ENCODE measurements at regions not wholly inside any gene's neighbourhood (a gene's known extent, or its start where the extent isn't known, plus 50 kb on each side); places are given as distances from the start of the nearest gene placed in this dataset.

- ATAC-seq, result no peak
- Histone ChIP-seq H3K36me3 (no peaks in the 10 kb centered on the region), H3K27me3 (peaks cover 5% of the 10 kb centered on the region), H3K9me3 (no peaks in the 10 kb centered on the region), H3K27ac (no peak overlapping the region), H3K4me1 (no peaks in the 10 kb centered on the region), H3K4me3 (no peak overlapping the region)
- no peak for DNase-seq
- intact Hi-C loops (cut with DNase I), result no loop called here
- TF ChIP-seq CTCF (IDR thresholded peaks at IDR 0.05), result no peak
Observed at GRCh38 chr15:98308117-98308516, 340.2 kb upstream of the IGF1R start.

GRCh38 chr15:98311566-98312188 lies 336.7 kb upstream of the IGF1R start:
- peak; percentile 86 for TF ChIP-seq CTCF (IDR thresholded peaks at IDR 0.05)
- Histone ChIP-seq H3K9me3 (no peaks in the 10 kb centered on the region), H3K27ac (no peak overlapping the region), H3K4me1 (no peaks in the 10 kb centered on the region), H3K4me3 (no peak overlapping the region), H3K36me3 (no peaks in the 10 kb centered on the region), H3K27me3 (no peaks in the 10 kb centered on the region)
- intact Hi-C loops (cut with DNase I), result loop anchor here (5.0 kb wide), 1 partner anchor 111 kb away; no protein-coding TSS in a partner anchor
- DNase-seq (peak; percentile 70), ATAC-seq (peak; percentile 72)

- Histone ChIP-seq H3K36me3 (no peaks in the 10 kb centered on the region), H3K27ac (no peak overlapping the region), H3K4me3 (no peak overlapping the region), H3K9me3 (no peaks in the 10 kb centered on the region), H3K27me3 (no peaks in the 10 kb centered on the region), H3K4me1 (no peaks in the 10 kb centered on the region)
- no peak for TF ChIP-seq CTCF (IDR thresholded peaks at IDR 0.05)
- intact Hi-C loops (cut with DNase I), result loop anchor here (5.0 kb wide), 1 partner anchor 109 kb away; no protein-coding TSS in a partner anchor
- ATAC-seq (peak; percentile 19), DNase-seq (no peak)
Observed at GRCh38 chr15:98312913-98313312, 335.4 kb upstream of the IGF1R start.

GRCh38 chr15:98315971-98316370 lies 332.4 kb upstream of the IGF1R start:
- H3K36me3 ChIP-seq, result no peaks in the 10 kb centered on the region
- ATAC-seq, result no peak
- H3K9me3 ChIP-seq, result no peaks in the 10 kb centered on the region
- no peak for DNase-seq
- H3K27ac ChIP-seq, result no peak overlapping the region
- intact Hi-C loops (cut with DNase I), result no loop called here
- no peaks in the 10 kb centered on the region for H3K27me3 ChIP-seq
- H3K4me3 ChIP-seq, result no peak overlapping the region
- TF ChIP-seq CTCF (IDR thresholded peaks at IDR 0.05), result no peak
- H3K4me1 ChIP-seq, result no peaks in the 10 kb centered on the region

- H3K4me3 ChIP-seq, result no peak overlapping the region
- intact Hi-C loops (cut with DNase I), result no loop called here
- TF ChIP-seq CTCF (IDR thresholded peaks at IDR 0.05), result no peak
- no peaks in the 10 kb centered on the region for H3K27me3 ChIP-seq
- DNase-seq, result no peak
- H3K4me1 ChIP-seq, result no peaks in the 10 kb centered on the region
- ATAC-seq, result no peak
- H3K36me3 ChIP-seq, result no peaks in the 10 kb centered on the region
- no peaks in the 10 kb centered on the region for H3K9me3 ChIP-seq
- H3K27ac ChIP-seq, result no peak overlapping the region
Observed at GRCh38 chr15:98321896-98322295, 326.4 kb upstream of the IGF1R start.

DNA sequence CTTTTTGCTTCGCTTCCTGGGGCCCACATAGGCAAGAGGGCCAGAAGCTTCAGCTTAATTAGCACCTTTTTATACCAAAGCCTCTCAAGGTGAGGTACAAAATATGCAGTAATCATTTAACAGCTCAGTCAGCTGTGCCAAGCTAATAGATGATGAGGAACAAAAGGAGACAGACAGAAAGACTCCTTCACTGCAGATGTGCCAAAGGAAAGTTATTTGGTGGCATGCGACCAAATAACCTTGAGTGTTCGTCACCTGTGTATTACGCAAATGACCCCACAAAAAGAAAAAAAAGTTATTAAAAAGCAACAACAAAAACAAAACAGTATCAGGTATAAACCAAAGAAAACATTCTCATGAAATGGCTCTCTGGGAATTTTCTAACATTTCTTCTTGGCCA lies 325.8 kb upstream of the IGF1R start:
- H3K4me3 ChIP-seq, result no peak overlapping the region
- no peaks in the 10 kb centered on the region for H3K36me3 ChIP-seq
- no peak overlapping the region for H3K27ac ChIP-seq

More for the DNA sequence above, 325.8 kb upstream of the IGF1R start:
- no peaks in the 10 kb centered on the region for H3K9me3 ChIP-seq
- ATAC-seq (no peak), DNase-seq (no peak)
- intact Hi-C loops (cut with DNase I), result no loop called here
- no peaks in the 10 kb centered on the region for H3K27me3 ChIP-seq
- no peak for TF ChIP-seq CTCF (IDR thresholded peaks at IDR 0.05)
- no peaks in the 10 kb centered on the region for H3K4me1 ChIP-seq
